ENCODE measurements at regions not wholly inside any gene's neighbourhood (a gene's known extent, or its start where the extent isn't known, plus 50 kb on each side); places are given as distances from the start of the nearest gene placed in this dataset.

GRCh38 chr10:52410916-52411315 lies 96.8 kb downstream of the DKK1 start:
- no peak overlapping the region for H3K4me3 ChIP-seq (ENCODE audit: low read length)
- no peak for DNase-seq (ENCODE audit: low read depth)
- no peak for TF ChIP-seq CTCF (conservative IDR thresholded peaks at IDR 0.05; ENCODE audit: low read depth, low read length)

- DNase-seq (ENCODE audit: low read depth) = no peak
- no peak overlapping the region for H3K4me3 ChIP-seq (ENCODE audit: low read length)
- no peak for TF ChIP-seq CTCF (conservative IDR thresholded peaks at IDR 0.05; ENCODE audit: low read depth, low read length)
Measured at GRCh38 chr10:52419281-52419680, 105.2 kb downstream of the DKK1 start.

GRCh38 chr10:52420656-52421055 lies 106.6 kb downstream of the DKK1 start:
- no peak for TF ChIP-seq CTCF (conservative IDR thresholded peaks at IDR 0.05; ENCODE audit: low read depth, low read length)
- H3K4me3 ChIP-seq (ENCODE audit: low read length) = no peak overlapping the region
- DNase-seq (ENCODE audit: low read depth) = no peak

GRCh38 chr10:52423369-52423768 lies 109.3 kb downstream of the DKK1 start:
- no peak for DNase-seq (ENCODE audit: low read depth)
- H3K4me3 ChIP-seq (ENCODE audit: low read length) = no peak overlapping the region
- TF ChIP-seq CTCF (conservative IDR thresholded peaks at IDR 0.05; ENCODE audit: low read depth, low read length) = no peak

- DNase-seq (ENCODE audit: low read depth) = no peak
- no peak for TF ChIP-seq CTCF (conservative IDR thresholded peaks at IDR 0.05; ENCODE audit: low read depth, low read length)
- H3K4me3 ChIP-seq (ENCODE audit: low read length) = no peak overlapping the region
Measured at GRCh38 chr10:52424341-52424740, 110.3 kb downstream of the DKK1 start.

- no peak for DNase-seq (ENCODE audit: low read depth)
- no peak for TF ChIP-seq CTCF (conservative IDR thresholded peaks at IDR 0.05; ENCODE audit: low read depth, low read length)
- H3K4me3 ChIP-seq (ENCODE audit: low read length) = no peak overlapping the region
Measured at GRCh38 chr10:52434734-52435133, 120.7 kb downstream of the DKK1 start.

- no peak for TF ChIP-seq CTCF (conservative IDR thresholded peaks at IDR 0.05; ENCODE audit: low read depth, low read length)
- no peak for DNase-seq (ENCODE audit: low read depth)
Measured at GRCh38 chr10:52436664-52437063, 122.6 kb downstream of the DKK1 start.

More at GRCh38 chr10:52436664-52437063, 122.6 kb downstream of the DKK1 start:
- H3K4me3 ChIP-seq (ENCODE audit: low read length) = no peak overlapping the region
